Epithelial cell of proximal tubule (primary cell): ENCODE measurements at regions not wholly inside any gene's neighbourhood (a gene's known extent, or its start where the extent isn't known, plus 50 kb on each side); places are given as distances from the start of the nearest gene placed in this dataset.

Source experiments
- DNase-seq: peaks from one replicate; pipeline ENCODE4 v3.0.0-alpha.2; 2011; ENCODE audit warnings: low read depth
- H3K4me3 ChIP-seq: 2 replicates; pipeline ENCODE4 v1.5.1; 2011; ENCODE audit warnings: low read depth, mild to moderate bottlenecking, low read length
- CTCF ChIP-seq: conservative IDR thresholded peaks from 2 replicates; pipeline ENCODE4 v1.5.1; 2012; ENCODE audit warnings: low read depth, mild to moderate bottlenecking, low read length

GRCh38 chr5:9785751-9786150, 155.6 kb upstream of the TAS2R1 start:
- no peak for DNase-seq
- no peak overlapping the region for H3K4me3 ChIP-seq
- no peak for TF ChIP-seq CTCF

GRCh38 chr5:9784231-9784630, 154.1 kb upstream of the TAS2R1 start:
- no peak overlapping the region for H3K4me3 ChIP-seq
- no peak for TF ChIP-seq CTCF
- no peak for DNase-seq

- H3K4me3 ChIP-seq: no peak overlapping the region
- no peak for DNase-seq
- TF ChIP-seq CTCF: no peak
These were observed 152.8 kb upstream of the TAS2R1 start for GRCh38 chr5:9782826-9783560.

- no peak overlapping the region for H3K4me3 ChIP-seq
- DNase-seq: no peak
- TF ChIP-seq CTCF: no peak
These were observed 151.7 kb upstream of the TAS2R1 start for GRCh38 chr5:9781890-9782289.

GRCh38 chr5:9781275-9781674, 151.1 kb upstream of the TAS2R1 start:
- H3K4me3 ChIP-seq: no peak overlapping the region
- TF ChIP-seq CTCF: no peak
- no peak for DNase-seq

- no peak for DNase-seq
- H3K4me3 ChIP-seq: no peak overlapping the region
- no peak for TF ChIP-seq CTCF
These were observed 150.3 kb upstream of the TAS2R1 start for GRCh38 chr5:9780501-9780900.

GRCh38 chr5:9776525-9776924, 146.4 kb upstream of the TAS2R1 start:
- no peak for DNase-seq
- H3K4me3 ChIP-seq: no peak overlapping the region
- TF ChIP-seq CTCF: no peak
